GM19240 (cell line): ENCODE measurements at regions not wholly inside any gene's neighbourhood (a gene's known extent, or its start where the extent isn't known, plus 50 kb on each side); places are given as distances from the start of the nearest gene placed in this dataset.

ENCODE experiments used
- DNase-seq: peaks from one replicate; pipeline ENCODE4 v3.0.0; 2011; ENCODE audit warnings: low spot score; ENCODE audit not compliant: insufficient read length

DNA sequence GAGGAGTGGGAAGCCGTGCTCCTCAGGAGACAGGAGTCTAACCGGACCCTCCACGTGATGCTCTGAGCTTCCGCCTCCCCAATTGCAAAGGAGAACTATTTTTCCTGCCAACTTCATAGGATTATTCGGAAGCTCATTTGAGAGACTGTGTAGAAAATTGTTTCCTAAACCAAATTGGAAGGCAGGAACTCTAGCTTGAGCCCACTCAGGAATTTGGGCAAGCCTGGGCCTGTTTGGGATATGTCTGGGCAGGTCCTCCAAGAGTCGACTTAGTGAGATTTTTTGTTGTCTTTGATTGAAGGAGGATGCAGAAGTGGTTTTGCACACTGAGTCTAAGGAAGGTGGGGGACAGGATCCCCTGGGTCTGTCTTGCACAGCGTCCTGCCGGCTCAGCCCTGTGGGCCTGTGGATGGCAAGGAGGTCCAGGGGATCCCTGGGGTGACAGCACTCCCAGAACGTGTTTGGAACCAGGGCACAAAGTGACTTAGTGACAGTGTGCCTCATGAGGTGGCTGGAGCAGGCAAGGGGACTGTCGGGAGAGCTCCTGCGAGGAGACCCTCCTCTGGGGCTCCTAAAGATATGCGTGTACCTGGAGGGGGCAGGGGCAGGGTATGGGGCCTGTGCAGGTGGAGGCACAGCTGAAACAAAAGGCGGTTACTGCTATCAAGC is 283.3 kb downstream of the NSG2 start:
- no peak for DNase-seq

GRCh38 chr5:174329738-174330137 is 284.2 kb downstream of the NSG2 start:
- DNase-seq: no peak

DNA sequence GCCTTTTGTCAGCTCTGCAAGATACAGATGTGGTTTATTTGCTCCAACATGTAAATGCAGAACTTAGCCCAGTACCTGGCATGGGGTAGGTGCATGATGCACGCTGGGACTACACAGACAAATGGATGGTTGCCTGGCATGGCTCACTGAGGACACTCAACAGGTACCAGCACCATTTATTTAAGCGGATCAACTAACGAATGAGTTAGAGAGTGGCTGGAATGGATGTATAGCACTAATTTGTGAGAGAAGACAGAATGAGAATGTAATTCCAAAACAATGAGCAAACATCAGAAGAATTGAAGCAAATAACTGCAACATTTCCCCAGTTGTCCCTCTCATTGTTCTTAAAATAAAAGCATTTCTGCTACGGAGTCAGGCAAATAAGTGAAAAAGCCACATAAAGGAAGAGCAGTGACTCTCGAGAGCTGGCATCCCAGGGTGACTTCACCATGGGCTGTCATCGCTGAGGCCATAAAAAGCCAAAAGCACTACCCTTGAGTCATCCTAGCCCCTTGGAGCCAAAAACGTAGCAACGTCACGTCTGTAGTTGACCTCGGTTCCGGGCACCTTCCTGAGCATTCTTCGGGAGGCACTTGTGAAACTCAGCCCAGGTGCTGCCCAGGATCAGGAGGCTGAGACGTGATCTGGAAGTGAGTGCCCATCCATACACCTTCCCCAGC is 290.3 kb downstream of the NSG2 start:
- no peak for DNase-seq

- DNase-seq: no peak
Measured at GRCh38 chr5:174336479-174336878, 291.0 kb downstream of the NSG2 start.

GRCh38 chr5:174337276-174338184 is 292.0 kb downstream of the NSG2 start:
- no peak for DNase-seq

GRCh38 chr5:174338185-174339010 is 292.9 kb downstream of the NSG2 start:
- DNase-seq: no peak

DNA sequence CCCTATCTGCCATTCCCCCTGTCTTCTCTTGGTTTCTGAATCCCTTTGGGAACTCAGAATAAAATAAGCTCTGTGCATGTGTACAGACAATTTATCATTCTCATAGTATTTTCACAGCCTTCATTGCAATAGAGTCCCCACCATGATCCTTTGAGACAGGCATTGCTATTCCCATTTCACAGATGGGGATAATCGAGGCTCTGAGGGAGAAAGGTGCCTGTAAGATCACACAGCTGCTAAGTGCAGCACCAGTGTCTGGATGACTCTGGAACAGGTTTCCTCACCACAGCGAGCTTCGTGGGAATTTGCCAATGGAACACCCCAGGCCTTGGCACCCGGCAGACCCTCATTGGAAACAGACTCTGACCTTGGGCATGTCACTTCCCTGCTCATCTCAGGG is 293.6 kb downstream of the NSG2 start:
- no peak for DNase-seq

DNA sequence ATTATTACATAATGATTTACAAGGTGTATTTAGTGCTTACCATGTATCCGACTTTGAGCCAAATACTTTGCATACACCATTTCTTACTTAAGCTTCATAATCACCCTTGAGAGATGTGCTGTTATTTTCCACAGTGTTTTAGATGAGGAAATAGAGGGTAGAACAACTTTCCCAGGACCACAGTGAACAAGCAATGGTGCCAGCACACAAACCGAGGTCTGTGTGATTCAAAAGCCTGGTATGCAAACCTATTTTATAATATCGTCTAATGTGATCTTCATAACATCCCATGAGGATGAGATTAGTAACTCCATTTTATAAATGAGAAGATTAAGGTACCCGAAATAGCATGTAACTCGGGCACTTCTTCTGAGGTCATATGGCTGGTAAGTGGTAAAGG is 294.7 kb downstream of the NSG2 start:
- DNase-seq: no peak

DNA sequence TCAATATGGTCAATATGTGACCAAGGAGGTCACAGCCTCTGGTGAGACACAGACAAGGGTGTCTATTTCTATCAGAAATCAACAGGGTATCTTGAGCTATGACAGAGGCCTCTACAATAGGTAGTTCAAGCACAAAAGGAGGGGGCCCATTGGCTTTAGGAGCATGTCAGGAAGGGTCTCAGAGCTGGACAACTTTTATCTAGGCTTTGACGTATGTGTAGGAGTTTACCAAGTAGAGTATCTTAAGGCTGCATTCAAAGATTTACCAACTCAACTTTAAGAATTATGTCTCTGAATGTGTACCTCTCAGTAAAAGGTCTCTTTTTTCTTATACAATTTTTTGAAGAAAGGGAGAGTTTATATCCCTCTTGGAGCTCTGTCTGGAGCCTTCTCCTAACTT is 297.2 kb downstream of the NSG2 start:
- no peak for DNase-seq

DNA sequence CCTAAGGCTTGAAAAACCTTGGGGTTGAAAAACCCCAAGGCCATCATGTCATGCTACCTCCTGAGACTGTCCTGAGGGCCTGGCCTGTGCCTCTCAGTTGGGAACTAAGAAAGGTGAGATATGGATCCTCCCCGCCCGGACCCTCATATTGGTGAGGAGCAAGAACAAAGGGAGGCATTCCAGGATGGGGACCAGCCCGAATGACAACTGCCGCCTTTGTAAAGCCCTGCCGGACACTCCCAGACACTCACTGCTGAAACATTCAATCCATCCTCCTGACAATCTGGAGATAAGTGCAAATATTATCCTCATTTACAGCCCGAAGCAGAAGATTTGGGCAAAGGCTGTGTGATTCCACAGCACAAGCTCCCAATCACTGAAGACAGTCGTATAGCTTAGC is 298.3 kb downstream of the NSG2 start:
- no peak for DNase-seq

DNA sequence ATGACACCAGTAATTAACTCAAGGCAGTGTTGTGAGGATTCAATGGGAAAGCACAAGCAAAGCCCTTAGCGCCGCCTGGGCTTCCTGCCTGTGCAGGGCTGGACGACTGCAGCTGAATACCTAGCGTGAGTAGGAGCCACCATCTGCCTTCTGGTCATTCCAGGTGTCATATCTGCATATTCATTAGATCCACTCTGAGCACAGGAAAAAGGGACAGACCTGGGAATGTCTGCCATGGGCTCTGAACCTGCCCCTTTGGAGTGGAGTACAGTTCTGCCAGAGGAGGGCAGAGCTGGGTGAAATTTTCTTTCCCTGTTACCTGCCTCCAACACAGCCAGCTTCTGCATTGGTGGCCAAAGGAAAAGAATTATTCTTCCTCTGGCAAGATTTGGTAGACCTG is 298.8 kb downstream of the NSG2 start:
- DNase-seq: no peak

GRCh38 chr5:174347183-174347582 is 301.7 kb downstream of the NSG2 start:
- DNase-seq: no peak

DNA sequence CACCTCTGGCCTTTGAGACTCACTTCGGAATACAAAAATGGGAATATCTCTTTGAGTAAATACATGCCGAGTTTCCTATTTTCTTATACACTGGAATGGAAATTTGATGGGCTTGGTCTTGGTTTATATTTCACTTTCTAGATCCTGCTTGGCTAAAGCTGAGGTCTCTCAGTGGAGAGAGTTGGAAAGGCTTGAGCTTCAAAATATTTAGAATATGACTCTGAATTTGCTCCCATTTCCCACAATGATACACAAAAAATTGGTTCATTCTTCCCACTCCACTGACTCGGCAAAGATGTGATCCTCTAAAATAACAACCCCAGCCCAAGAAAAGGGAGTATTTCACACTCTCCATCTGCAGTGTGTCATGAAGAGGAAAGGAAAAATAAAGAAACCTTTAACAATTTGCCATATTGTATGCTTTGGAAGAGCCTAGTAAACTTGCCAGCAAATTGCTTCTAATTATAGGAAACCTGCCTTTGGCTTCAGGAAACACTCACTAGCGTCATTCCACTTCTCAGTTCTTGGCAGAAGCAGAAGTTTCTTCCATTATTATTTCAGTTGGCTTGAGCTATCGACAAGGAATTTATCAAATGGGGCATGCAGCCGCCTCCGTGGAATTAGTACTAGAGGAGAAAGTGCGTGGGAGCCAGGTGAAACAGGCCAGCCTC is 302.9 kb downstream of the NSG2 start:
- no peak for DNase-seq

DNA sequence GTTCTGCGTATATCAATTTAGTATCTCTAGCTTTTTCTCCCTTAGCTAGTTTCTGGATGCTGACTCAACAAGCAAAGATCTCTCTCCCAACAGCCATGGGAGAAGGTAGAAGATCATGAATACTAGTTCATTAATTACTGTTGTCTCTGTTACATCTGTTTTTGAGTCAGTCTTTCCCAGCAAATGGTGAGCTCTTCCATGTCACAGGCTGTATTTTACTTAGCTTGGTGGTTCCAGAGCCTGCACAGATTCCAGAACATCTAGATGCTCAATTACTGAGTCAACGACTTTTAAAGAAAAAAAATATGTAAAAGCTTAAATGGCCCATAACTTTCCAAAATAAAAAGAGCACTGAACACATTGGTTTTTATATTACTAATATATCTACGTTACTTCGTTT is 307.2 kb downstream of the NSG2 start:
- no peak for DNase-seq

GRCh38 chr5:174354571-174354970 is 309.1 kb downstream of the NSG2 start:
- no peak for DNase-seq

DNA sequence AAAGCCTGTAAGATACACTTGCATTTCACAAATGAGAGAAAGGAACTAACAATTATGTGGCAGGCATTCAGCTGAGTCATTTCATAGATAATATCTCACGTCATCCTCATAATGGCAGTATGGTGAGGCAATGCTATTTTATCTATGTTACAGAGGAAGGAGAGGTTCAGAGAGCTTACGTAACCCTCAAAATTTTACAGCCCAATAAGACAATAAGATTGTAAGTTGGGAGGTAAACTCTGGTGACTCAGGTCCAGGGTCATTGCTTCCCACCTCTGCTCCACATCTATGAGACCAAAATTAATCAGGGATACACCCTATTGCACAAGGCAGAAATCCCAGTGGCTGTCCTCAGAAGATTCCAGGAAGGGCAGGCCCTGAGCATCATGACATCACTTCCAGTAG is 309.7 kb downstream of the NSG2 start:
- DNase-seq: no peak

DNA sequence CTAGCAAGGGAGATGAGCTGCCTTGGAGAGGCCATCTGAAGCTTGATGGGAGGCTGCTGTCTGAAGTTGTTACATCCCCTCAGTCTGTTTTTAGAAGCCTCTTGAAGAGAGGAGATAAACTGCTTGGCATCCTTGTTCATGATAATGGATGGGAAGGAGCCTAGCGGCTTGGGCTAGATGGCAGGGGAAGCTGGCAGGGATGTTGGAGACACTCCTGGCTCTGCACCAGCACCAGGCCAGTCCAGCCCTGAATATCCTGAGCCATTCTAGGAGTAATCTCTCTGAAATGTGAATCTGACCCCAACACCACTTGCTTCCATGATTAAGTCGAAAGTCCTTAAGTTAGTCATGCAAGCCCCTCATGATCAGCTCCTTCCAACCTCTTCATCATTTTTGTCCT is 310.5 kb downstream of the NSG2 start:
- DNase-seq: no peak

DNA sequence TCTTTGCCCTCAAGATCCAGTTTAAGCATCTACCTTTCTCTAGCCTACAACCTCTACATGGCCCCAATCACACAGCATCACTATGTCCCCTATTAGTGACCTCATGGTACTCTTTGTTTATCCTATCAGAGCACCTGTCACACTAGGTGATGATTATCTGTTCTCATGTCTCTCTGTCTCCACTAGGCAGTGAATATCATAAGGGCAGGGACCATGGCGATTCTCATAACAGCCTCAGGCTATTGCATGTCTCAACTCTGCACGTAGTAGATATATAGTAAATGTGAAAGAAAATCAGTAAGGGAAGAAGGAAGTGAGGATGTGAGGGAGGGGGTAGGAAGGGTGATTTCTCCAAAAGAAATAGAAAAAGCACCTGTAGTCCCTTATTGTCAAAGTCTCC is 311.0 kb downstream of the NSG2 start:
- no peak for DNase-seq

- DNase-seq: no peak
Measured at GRCh38 chr5:174358276-174358675, 312.8 kb downstream of the NSG2 start.

- no peak for DNase-seq
Measured at GRCh38 chr5:174359071-174359470, 313.6 kb downstream of the NSG2 start.

DNA sequence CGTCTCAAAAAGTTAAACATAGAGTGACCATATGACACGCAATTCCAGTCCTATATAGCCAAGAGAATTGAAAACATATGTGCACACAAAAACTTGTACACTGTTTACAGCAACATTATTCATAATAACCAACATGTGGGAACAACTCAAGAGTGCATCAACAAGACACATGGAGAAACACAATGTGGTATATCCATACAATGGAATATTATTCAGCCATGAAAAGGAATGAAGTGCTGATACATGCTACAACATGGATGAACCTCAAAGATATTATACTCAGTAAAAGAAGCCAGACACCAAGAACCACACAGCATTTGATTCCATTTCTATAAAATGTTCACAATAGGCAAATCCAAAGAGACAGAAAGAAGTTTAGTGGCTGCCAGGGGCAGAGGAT is 317.0 kb downstream of the NSG2 start:
- no peak for DNase-seq
